ENCODE measurements at regions not wholly inside any gene's neighbourhood (a gene's known extent, or its start where the extent isn't known, plus 50 kb on each side); places are given as distances from the start of the nearest gene placed in this dataset.

GRCh38 chr10:131689486-131689885 lies 211.3 kb upstream of the PPP2R2D start:
- no peaks in the 10 kb centered on the region for H3K36me3 ChIP-seq (ENCODE audit: control insufficient read depth in 4 of 4, insufficient read depth in 4 of 4, low read length in 4 of 4)
- 83 to 86% methylated on average over 20 of the region's 20 CpGs for WGBS, 2 donors
- peaks cover 0 to 12% (median 0%) of the 10 kb centered on the region in 3 donors for H3K27me3 ChIP-seq (ENCODE audit: control insufficient read depth in 3 of 3, insufficient read depth in 3 of 3, low read length in 2 of 3)
- H3K4me3 ChIP-seq, result no peak overlapping the region
- DNase-seq, result no peak
- no peak overlapping the region for H3K27ac ChIP-seq (ENCODE audit: low read depth in 1 of 2, low read length in 1 of 2)
- no peak overlapping the region for H3K9ac ChIP-seq (ENCODE audit: insufficient read depth in 1 of 2, low read length in 2 of 2)
- H3K4me1 ChIP-seq (ENCODE audit: control insufficient read depth in 5 of 5, insufficient read depth in 5 of 5, low read length in 5 of 5), result no peaks in the 10 kb centered on the region
- no peak for ATAC-seq (ENCODE audit: insufficient read depth, low FRiP score)
- no peak for TF ChIP-seq CTCF (IDR thresholded peaks at IDR 0.05; ENCODE audit: control extremely low read depth, extremely low read depth)
- peaks cover 0 to 2% (median 0%) of the 10 kb centered on the region in 4 donors for H3K9me3 ChIP-seq (ENCODE audit: control insufficient read depth in 4 of 4, insufficient read depth in 3 of 4, low read length in 3 of 4)

GRCh38 chr10:131689954-131690757 lies 210.7 kb upstream of the PPP2R2D start:
- Histone ChIP-seq H3K9me3 (ENCODE audit: control insufficient read depth in 4 of 4, insufficient read depth in 3 of 4, low read length in 3 of 4) (peaks cover 0 to 2% (median 0%) of the 10 kb centered on the region in 4 donors), H3K27ac (ENCODE audit: low read depth in 1 of 2, low read length in 1 of 2) (no peak overlapping the region), H3K4me3 (no peak overlapping the region), H3K9ac (ENCODE audit: insufficient read depth in 1 of 2, low read length in 2 of 2) (no peak overlapping the region), H3K36me3 (ENCODE audit: control insufficient read depth in 4 of 4, insufficient read depth in 4 of 4, low read length in 4 of 4) (no peaks in the 10 kb centered on the region), H3K4me1 (ENCODE audit: control insufficient read depth in 5 of 5, insufficient read depth in 5 of 5, low read length in 5 of 5) (no peaks in the 10 kb centered on the region), H3K27me3 (ENCODE audit: control insufficient read depth in 3 of 3, insufficient read depth in 3 of 3, low read length in 2 of 3) (peaks cover 0 to 12% (median 0%) of the 10 kb centered on the region in 3 donors)
- DNase-seq (no peak), ATAC-seq (ENCODE audit: insufficient read depth, low FRiP score) (no peak)
- no peak for TF ChIP-seq CTCF (IDR thresholded peaks at IDR 0.05; ENCODE audit: control extremely low read depth, extremely low read depth)
- 76 to 84% methylated on average over 15 of the region's 15 CpGs for WGBS, 2 donors

- DNase-seq (no peak), ATAC-seq (ENCODE audit: insufficient read depth, low FRiP score) (no peak)
- peaks cover 0 to 2% (median 0%) of the 10 kb centered on the region in 4 donors for H3K9me3 ChIP-seq (ENCODE audit: control insufficient read depth in 4 of 4, insufficient read depth in 3 of 4, low read length in 3 of 4)
- no peak overlapping the region for H3K27ac ChIP-seq (ENCODE audit: low read depth in 1 of 2, low read length in 1 of 2)
- WGBS, 2 donors, result 89 to 91% methylated on average over 14 of the region's 14 CpGs
- no peak overlapping the region for H3K9ac ChIP-seq (ENCODE audit: insufficient read depth in 1 of 2, low read length in 2 of 2)
- peaks cover 0 to 12% (median 0%) of the 10 kb centered on the region in 3 donors for H3K27me3 ChIP-seq (ENCODE audit: control insufficient read depth in 3 of 3, insufficient read depth in 3 of 3, low read length in 2 of 3)
- no peaks in the 10 kb centered on the region for H3K36me3 ChIP-seq (ENCODE audit: control insufficient read depth in 4 of 4, insufficient read depth in 4 of 4, low read length in 4 of 4)
- no peak overlapping the region for H3K4me3 ChIP-seq
- no peak for TF ChIP-seq CTCF (IDR thresholded peaks at IDR 0.05; ENCODE audit: control extremely low read depth, extremely low read depth)
- no peaks in the 10 kb centered on the region for H3K4me1 ChIP-seq (ENCODE audit: control insufficient read depth in 5 of 5, insufficient read depth in 5 of 5, low read length in 5 of 5)
These were observed 210.0 kb upstream of the PPP2R2D start for GRCh38 chr10:131690805-131691239.
